ENCODE measurements at regions not wholly inside any gene's neighbourhood (a gene's known extent, or its start where the extent isn't known, plus 50 kb on each side); places are given as distances from the start of the nearest gene placed in this dataset.

DNA sequence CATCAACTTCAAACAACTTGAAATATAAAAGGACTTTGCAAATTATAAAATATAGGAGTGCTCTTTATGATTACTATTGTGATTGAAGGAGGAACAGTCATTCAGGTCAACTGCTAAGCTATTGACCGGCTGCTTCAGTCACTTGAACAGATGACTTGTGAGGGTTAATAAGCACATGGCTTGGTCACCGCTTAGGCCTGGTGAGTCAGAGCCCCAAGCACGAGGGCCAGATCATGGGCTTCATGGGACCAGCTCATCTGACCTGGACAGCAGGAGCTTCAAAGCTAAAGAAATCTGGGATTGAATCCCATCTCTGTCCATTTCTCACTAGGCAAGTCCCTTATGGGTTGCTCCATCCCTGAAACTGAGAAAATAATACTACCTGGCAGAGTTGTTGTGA lies 60.4 kb upstream of the ADO start:
- H3F3A ChIP-seq (replicated peaks; ENCODE audit: insufficient read depth): no peaks in the 10 kb centered on the region
- H3K9me3 ChIP-seq: no peaks in the 10 kb centered on the region
- no peaks in the 10 kb centered on the region for H3K4me1 ChIP-seq (ENCODE audit: control insufficient read depth in 1 of 2, insufficient read depth in 2 of 2, low read depth in 1 of 2, low read length in 1 of 2)
- TF ChIP-seq, protein P1, sequence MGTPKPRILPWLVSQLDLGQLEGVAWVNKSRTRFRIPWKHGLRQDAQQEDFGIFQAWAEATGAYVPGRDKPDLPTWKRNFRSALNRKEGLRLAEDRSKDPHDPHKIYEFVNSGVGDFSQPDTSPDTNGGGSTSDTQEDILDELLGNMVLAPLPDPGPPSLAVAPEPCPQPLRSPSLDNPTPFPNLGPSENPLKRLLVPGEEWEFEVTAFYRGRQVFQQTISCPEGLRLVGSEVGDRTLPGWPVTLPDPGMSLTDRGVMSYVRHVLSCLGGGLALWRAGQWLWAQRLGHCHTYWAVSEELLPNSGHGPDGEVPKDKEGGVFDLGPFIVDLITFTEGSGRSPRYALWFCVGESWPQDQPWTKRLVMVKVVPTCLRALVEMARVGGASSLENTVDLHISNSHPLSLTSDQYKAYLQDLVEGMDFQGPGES (IDR thresholded peaks at IDR 0.05; ENCODE audit: low read depth, low read length): no peak
- TF ChIP-seq RAD21 (IDR thresholded peaks at IDR 0.05; ENCODE audit: low read length) (no peak), GATA2 (CRISPR knock-in tag; IDR thresholded peaks at IDR 0.05) (no peak), ELF1 (IDR thresholded peaks at IDR 0.05) (no peak), FOSL2 (IDR thresholded peaks at IDR 0.05; ENCODE audit: borderline replicate concordance, low read depth) (no peak), YY1 (IDR thresholded peaks at IDR 0.05; ENCODE audit: low read depth) (no peak), SMC3 (IDR thresholded peaks at IDR 0.05; ENCODE audit: low read depth, low read length) (no peak), FOXJ3 (CRISPR knock-in tag; IDR thresholded peaks at IDR 0.05) (no peak)
- TF ChIP-seq, protein P2, sequence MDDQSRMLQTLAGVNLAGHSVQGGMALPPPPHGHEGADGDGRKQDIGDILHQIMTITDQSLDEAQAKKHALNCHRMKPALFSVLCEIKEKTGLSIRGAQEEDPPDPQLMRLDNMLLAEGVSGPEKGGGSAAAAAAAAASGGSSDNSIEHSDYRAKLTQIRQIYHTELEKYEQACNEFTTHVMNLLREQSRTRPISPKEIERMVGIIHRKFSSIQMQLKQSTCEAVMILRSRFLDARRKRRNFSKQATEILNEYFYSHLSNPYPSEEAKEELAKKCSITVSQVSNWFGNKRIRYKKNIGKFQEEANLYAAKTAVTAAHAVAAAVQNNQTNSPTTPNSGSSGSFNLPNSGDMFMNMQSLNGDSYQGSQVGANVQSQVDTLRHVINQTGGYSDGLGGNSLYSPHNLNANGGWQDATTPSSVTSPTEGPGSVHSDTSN (IDR thresholded peaks at IDR 0.05): no peak
- TF ChIP-seq, protein P3, sequence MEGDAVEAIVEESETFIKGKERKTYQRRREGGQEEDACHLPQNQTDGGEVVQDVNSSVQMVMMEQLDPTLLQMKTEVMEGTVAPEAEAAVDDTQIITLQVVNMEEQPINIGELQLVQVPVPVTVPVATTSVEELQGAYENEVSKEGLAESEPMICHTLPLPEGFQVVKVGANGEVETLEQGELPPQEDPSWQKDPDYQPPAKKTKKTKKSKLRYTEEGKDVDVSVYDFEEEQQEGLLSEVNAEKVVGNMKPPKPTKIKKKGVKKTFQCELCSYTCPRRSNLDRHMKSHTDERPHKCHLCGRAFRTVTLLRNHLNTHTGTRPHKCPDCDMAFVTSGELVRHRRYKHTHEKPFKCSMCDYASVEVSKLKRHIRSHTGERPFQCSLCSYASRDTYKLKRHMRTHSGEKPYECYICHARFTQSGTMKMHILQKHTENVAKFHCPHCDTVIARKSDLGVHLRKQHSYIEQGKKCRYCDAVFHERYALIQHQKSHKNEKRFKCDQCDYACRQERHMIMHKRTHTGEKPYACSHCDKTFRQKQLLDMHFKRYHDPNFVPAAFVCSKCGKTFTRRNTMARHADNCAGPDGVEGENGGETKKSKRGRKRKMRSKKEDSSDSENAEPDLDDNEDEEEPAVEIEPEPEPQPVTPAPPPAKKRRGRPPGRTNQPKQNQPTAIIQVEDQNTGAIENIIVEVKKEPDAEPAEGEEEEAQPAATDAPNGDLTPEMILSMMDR (IDR thresholded peaks at IDR 0.05): no peak
- no peak overlapping the region for H3K9ac ChIP-seq
- H3K4me3 ChIP-seq (ENCODE audit: low read depth in 2 of 2, low read length in 1 of 2): no peak overlapping the region
- no peaks in the 10 kb centered on the region for H3K9me2 ChIP-seq
- CTCF ChIA-PET: interaction anchor here (1.2 kb wide), 1 partner anchor 8 kb away, joined by 3 read pairs; no protein-coding TSS in a partner anchor
- H3K27me3 ChIP-seq (ENCODE audit: insufficient read depth): no peaks in the 10 kb centered on the region
- no peaks in the 10 kb centered on the region for H4K20me1 ChIP-seq (ENCODE audit: insufficient read depth)
- no peak overlapping the region for H2AFZ ChIP-seq (ENCODE audit: low read depth)
- POLR2A ChIA-PET: no interaction called here
- H3K79me2 ChIP-seq (ENCODE audit: insufficient read depth): no peaks in the 10 kb centered on the region
- no peaks in the 10 kb centered on the region for H3K36me3 ChIP-seq (replicated peaks in 1 of 2; ENCODE audit: control insufficient read depth in 1 of 2, insufficient read depth in 2 of 2, low read length in 1 of 2)
- H3K4me2 ChIP-seq: no peak overlapping the region
- 40% methylated on average over 3 of the region's 3 CpGs for WGBS (ENCODE audit: low lambda C conversion rate)
- H3K27ac ChIP-seq (ENCODE audit: low read depth in 2 of 2, low read length in 1 of 2): no peak overlapping the region
- DNase-seq: no peak

DNA sequence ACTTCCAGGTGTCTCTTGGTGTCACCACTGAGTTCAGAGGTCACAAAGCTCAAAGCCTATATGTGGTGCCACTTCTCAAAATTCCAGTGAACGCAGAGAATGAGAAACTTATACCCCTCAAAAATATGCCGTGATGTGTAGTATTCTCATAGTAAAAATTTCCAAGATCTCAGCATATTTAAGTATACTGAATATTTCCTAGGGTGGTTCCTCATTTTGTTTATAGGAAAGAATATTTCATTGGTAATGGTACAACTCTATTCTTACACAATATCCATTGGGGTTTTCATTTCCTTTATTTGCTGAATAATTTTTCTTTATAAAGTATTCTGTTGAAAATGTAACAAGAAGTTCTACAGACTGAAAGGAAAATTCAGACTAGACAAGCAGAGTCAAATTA lies 58.9 kb upstream of the ADO start:
- POLR2A ChIA-PET: no interaction called here
- DNase-seq: no peak
- CTCF ChIA-PET: no interaction called here

More for the DNA sequence above, 58.9 kb upstream of the ADO start:
- H3K36me3 ChIP-seq (replicated peaks in 1 of 2; ENCODE audit: control insufficient read depth in 1 of 2, insufficient read depth in 2 of 2, low read length in 1 of 2): no peaks in the 10 kb centered on the region
- H3K4me1 ChIP-seq (ENCODE audit: control insufficient read depth in 1 of 2, insufficient read depth in 2 of 2, low read depth in 1 of 2, low read length in 1 of 2): no peaks in the 10 kb centered on the region
- H3F3A ChIP-seq (replicated peaks; ENCODE audit: insufficient read depth): no peaks in the 10 kb centered on the region
- no peaks in the 10 kb centered on the region for H3K9me2 ChIP-seq
- no peak for TF ChIP-seq FOXM1 (IDR thresholded peaks at IDR 0.05; ENCODE audit: low read depth)
- no peak for TF ChIP-seq MEF2A (IDR thresholded peaks at IDR 0.05; ENCODE audit: borderline replicate concordance, low read depth)
- TF ChIP-seq RAD21 (IDR thresholded peaks at IDR 0.05; ENCODE audit: low read length): no peak
- TF ChIP-seq NFIC (IDR thresholded peaks at IDR 0.05; ENCODE audit: borderline replicate concordance): no peak
- TF ChIP-seq FOXJ3 (CRISPR knock-in tag; IDR thresholded peaks at IDR 0.05): no peak
- H3K9ac ChIP-seq: no peak overlapping the region
- H2AFZ ChIP-seq (ENCODE audit: low read depth): no peak overlapping the region
- no peaks in the 10 kb centered on the region for H4K20me1 ChIP-seq (ENCODE audit: insufficient read depth)
- no peaks in the 10 kb centered on the region for H3K27me3 ChIP-seq (ENCODE audit: insufficient read depth)
- H3K79me2 ChIP-seq (ENCODE audit: insufficient read depth): no peaks in the 10 kb centered on the region
- WGBS (ENCODE audit: low lambda C conversion rate): 45% methylated on average over 2 of the region's 2 CpGs
- H3K9me3 ChIP-seq: no peaks in the 10 kb centered on the region
- no peak overlapping the region for H3K4me3 ChIP-seq (ENCODE audit: low read depth in 2 of 2, low read length in 1 of 2)
- H3K27ac ChIP-seq (ENCODE audit: low read depth in 2 of 2, low read length in 1 of 2): no peak overlapping the region
- no peak overlapping the region for H3K4me2 ChIP-seq

Measured in SK-N-SH (cell line).